Tibial artery (tissue), 4 donors: ENCODE measurements at regions not wholly inside any gene's neighbourhood (a gene's known extent, or its start where the extent isn't known, plus 50 kb on each side); places are given as distances from the start of the nearest gene placed in this dataset.

Source experiments
- DNase-seq, 2 donors: peaks; one replicate each; pipeline ENCODE4 v3.0.0-alpha.2; 2019
- H3K27ac ChIP-seq, 2 donors: fragments of 200-600 bp; sonication (generic) in 1 of 2; 1 replicate in 1 of 2; 2 replicates in 1 of 2; pipeline ENCODE4 v1.5.1; 2018 to 2019; ENCODE audit warnings: mild to moderate bottlenecking in 1 of 2
- H3K27me3 ChIP-seq, 2 donors: fragments of 200-600 bp; sonication (generic) in 1 of 2; one replicate each; pipeline versions ENCODE4 v1.5.1 to v1.6.0; 2016 to 2019
- H3K36me3 ChIP-seq, 3 donors: fragments of 200-600 bp; sonication (generic) in 2 of 3; one replicate each; pipeline ENCODE4 v1.5.1; 2016 to 2019; ENCODE audit warnings: mild to moderate bottlenecking in 2 of 3
- H3K4me1 ChIP-seq, 4 donors: fragments of 200-600 bp; sonication (generic) in 2 of 4; 1 replicate in 3 of 4; 2 replicates in 1 of 4; pipeline ENCODE4 v1.5.1; 2016 to 2019
- H3K4me3 ChIP-seq, 2 donors: fragments of 200-600 bp; sonication (generic) in 1 of 2; 1 replicate in 1 of 2; 2 replicates in 1 of 2; pipeline ENCODE4 v1.5.1; 2018 to 2019; ENCODE audit warnings: mild to moderate bottlenecking in 2 of 2
- H3K9me3 ChIP-seq, 3 donors: fragments of 200-600 bp; sonication (generic) in 1 of 3; one replicate each; pipeline ENCODE4 v1.5.1; 2016 to 2019
- CTCF ChIP-seq, 2 experiments: fragments of 200-600 bp in 1 of 2; fragments of 450-650 bp in 1 of 2; IDR thresholded peaks; one replicate each; pipeline ENCODE4 v1.5.1; 2017 to 2019; ENCODE audit warnings: antibody characterized with exemption in 2 of 2, mild to moderate bottlenecking in 1 of 2, moderate library complexity in 1 of 2
- intact Hi-C: fragments of 100-400 bp; cut with DNase I; formaldehyde crosslinking; loops from one replicate; pipeline ENCODE4 v1.15.0; 2023; ENCODE audit warnings: low total_unique reads

GRCh38 chr5:125826214-125826613 lies 597.0 kb upstream of the GRAMD2B start:
- Histone ChIP-seq H3K4me3 (no peak overlapping the region), H3K27ac (no peak overlapping the region), H3K4me1 (no peaks in the 10 kb centered on the region), H3K27me3 (no peaks in the 10 kb centered on the region), H3K36me3 (no peaks in the 10 kb centered on the region), H3K9me3 (no peaks in the 10 kb centered on the region)
- no peak for DNase-seq
- intact Hi-C loops: no loop called here
- TF ChIP-seq CTCF (IDR thresholded peaks at IDR 0.05): no peak

- no peaks in the 10 kb centered on the region for H3K27me3 ChIP-seq
- intact Hi-C loops: no loop called here
Measured at GRCh38 chr5:125829349-125829748, 593.9 kb upstream of the GRAMD2B start.

DNA sequence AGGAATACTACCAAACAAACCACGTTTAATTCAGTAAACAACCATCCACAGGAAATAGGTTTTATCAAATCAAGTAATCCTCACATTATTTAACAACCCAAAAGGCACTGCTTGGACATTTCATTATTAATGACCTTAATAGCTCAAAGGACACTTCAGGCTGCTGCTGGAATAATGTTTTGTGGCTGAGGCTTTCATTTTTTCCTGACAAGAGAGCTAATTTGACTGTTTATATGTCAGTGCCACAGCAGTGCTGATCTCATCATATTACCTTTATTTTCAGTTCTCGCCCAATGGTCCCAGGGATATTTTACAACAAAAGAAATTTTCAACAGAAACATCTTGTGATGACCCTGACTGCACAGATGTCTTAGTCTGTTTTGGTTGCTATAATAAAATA lies 589.8 kb upstream of the GRAMD2B start:
- Histone ChIP-seq H3K27me3 (no peaks in the 10 kb centered on the region), H3K9me3 (no peaks in the 10 kb centered on the region), H3K4me3 (no peak overlapping the region), H3K4me1 (peaks cover 0 to 5% (median 0%) of the 10 kb centered on the region in 4 donors), H3K27ac (no peak overlapping the region), H3K36me3 (no peaks in the 10 kb centered on the region)
- intact Hi-C loops: no loop called here
- TF ChIP-seq CTCF (IDR thresholded peaks at IDR 0.05): no peak
- DNase-seq: no peak

More at GRCh38 chr5:125829349-125829748, 593.9 kb upstream of the GRAMD2B start:
- Histone ChIP-seq H3K9me3 (no peaks in the 10 kb centered on the region), H3K4me3 (no peak overlapping the region), H3K27ac (no peak overlapping the region), H3K4me1 (no peaks in the 10 kb centered on the region), H3K36me3 (no peaks in the 10 kb centered on the region)
- TF ChIP-seq CTCF (IDR thresholded peaks at IDR 0.05): no peak
- DNase-seq: no peak

DNA sequence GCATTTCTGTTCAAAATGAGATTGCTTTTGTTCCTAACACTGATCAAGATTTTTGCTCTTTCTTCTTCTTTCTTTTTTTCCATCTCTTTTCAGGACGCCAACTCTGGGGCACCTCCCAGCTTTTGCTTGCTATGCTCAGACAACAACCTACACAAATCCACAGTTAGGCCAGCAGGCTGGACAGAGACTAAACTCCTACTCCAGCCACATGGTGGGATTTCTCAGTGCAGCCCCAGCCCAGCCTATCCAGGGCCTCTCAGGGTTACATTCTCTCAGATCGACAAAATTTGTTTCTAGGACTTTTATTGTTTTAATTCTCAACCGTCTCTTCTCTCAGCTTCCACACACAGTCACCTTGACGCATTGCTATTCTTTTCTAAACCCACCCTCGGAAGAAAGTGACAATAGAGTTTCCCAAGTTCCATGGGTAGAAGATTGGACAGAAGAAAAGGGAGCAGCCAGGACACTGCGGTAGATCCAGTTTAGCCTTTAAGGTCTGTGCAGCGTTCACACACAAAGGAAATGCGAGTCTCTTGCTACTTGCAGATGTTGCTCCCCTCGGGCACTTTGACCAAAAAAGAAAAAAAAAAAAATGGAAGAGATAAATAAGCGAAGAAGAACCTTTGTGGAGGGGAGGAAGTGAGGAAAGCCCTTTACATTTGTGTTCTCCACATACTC lies 588.6 kb upstream of the GRAMD2B start:
- Histone ChIP-seq H3K27me3 (no peaks in the 10 kb centered on the region), H3K36me3 (no peaks in the 10 kb centered on the region), H3K4me3 (no peak overlapping the region), H3K27ac (no peak overlapping the region), H3K9me3 (no peaks in the 10 kb centered on the region), H3K4me1 (peaks cover 0 to 5% (median 0%) of the 10 kb centered on the region in 4 donors)
- no peak for DNase-seq
- intact Hi-C loops: no loop called here
- TF ChIP-seq CTCF (IDR thresholded peaks at IDR 0.05): no peak

DNA sequence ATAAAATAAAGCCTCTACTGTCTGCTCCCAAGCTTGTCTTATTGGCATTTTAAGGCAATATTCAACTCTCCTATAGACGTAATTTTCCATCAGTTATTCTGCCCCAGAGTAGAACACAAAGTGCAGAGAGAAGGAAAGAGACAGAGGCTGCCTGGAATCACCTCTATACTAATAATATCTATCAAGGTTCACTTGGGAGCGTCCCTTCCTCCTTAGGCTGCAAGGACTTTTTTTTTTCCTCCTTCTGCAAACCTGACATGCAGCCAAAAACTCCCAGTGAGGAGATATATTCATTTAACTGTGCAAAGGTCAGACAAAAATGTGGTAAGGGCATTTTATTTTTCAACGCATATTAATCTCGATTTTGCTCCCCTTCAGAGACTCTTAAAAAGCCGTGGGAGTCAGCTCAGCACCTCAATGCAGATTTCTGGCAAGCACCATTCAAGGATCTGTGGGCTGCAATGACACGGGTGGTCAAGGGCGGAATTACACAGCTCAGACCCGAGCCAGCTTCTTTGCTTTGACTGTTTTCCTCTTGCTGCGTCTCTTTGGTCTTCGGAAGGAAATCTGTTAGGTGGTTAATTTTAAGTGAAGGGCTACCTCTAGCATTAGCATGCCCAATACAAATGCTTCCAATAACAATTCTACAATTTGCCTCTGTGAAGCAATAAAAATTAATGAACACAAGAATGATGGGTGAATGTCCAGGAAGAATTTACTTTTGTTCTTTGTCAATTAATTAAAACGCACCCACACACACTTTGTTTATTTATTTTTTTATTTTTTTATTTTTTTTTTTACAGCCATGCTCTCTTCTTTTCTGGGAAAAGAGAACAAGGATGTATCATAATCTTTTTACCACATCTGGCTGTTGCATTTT lies 587.7 kb upstream of the GRAMD2B start:
- Histone ChIP-seq H3K4me3 (no peak overlapping the region), H3K27me3 (no peaks in the 10 kb centered on the region), H3K27ac (no peak overlapping the region), H3K36me3 (no peaks in the 10 kb centered on the region), H3K4me1 (peaks cover 0 to 5% (median 0%) of the 10 kb centered on the region in 4 donors), H3K9me3 (no peaks in the 10 kb centered on the region)
- DNase-seq: no peak
- intact Hi-C loops: no loop called here
- peak; percentile 49 to 59 for TF ChIP-seq CTCF (IDR thresholded peaks at IDR 0.05)
